GM10266 (cell line): ENCODE measurements at regions not wholly inside any gene's neighbourhood (a gene's known extent, or its start where the extent isn't known, plus 50 kb on each side); places are given as distances from the start of the nearest gene placed in this dataset.

Source experiments
- DNase-seq: peaks from one replicate; pipeline ENCODE4 v3.0.0; 2012; ENCODE audit errors: extremely low spot score
- CTCF ChIP-seq: IDR thresholded peaks from 2 replicates; pipeline ENCODE4 v1.5.1; 2012; ENCODE audit warnings: mild to moderate bottlenecking, low read depth; ENCODE audit not compliant: control insufficient read depth, insufficient read depth; ENCODE audit errors: missing control alignments

DNA sequence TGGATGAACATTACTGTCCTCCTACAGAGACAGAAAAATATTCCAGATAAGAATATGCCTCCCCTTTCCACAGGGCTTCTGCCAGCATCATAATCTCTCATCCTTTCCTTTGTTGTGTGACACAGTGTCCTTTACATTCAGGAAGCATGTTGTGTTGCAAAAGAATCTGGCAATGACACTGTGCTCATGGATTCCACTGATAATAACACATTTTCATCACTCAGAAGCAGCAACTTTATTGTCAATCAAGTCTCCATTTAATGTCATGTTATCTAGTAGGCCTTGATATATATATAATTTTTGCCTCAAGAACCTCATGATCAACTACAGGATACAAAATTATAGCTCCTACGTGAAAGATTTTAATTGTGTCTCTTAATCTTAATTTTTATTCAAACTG is 833.9 kb downstream of the FSTL5 start:
- TF ChIP-seq CTCF: no peak
- DNase-seq: no peak

GRCh38 chr4:161321706-161322105 is 842.1 kb downstream of the FSTL5 start:
- DNase-seq: no peak
- TF ChIP-seq CTCF: no peak

GRCh38 chr4:161320377-161320776 is 843.4 kb downstream of the FSTL5 start:
- peak; percentile 19 for DNase-seq
- TF ChIP-seq CTCF: peak; percentile 52

DNA sequence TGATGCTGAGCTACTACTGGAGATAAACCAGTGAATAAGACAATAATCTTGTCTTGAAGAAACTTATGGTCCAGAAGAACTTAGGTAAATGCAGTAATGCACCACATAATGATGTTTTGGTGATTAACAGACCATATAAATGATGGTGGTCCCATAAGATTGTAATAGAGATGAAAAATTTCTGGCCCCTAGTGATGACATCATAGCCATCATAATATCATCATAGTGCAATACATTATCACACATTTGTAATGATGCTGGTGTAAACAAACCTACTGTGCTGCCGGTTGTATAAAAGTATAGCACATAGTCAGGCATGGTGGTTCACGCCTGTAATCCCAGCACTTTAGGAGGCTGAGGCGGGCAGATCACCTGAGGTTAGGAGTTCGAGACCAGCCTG is 846.8 kb downstream of the FSTL5 start:
- no peak for TF ChIP-seq CTCF
- DNase-seq: no peak

- DNase-seq: no peak
- TF ChIP-seq CTCF: no peak
Measured at GRCh38 chr4:161314371-161314770, 849.4 kb downstream of the FSTL5 start.

DNA sequence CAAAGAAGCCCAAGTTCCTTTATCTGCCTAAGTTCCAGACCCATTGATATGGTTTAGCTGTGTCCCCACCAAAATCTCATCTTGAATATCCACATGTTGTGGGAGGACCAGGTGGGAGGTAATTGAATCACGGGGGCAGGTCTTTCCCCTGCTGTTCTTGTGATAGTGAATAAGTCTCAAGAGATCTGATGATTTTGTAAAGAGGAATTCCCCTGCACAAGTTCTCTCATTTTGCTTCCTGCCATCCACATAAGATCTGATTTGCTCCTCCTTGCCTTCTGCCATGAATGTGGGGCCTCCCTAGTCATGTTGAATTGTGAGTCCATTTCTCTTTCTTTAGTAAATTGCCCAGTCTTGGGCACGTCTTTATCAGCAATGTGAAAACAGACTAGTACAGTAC is 860.2 kb downstream of the FSTL5 start:
- DNase-seq: no peak
- TF ChIP-seq CTCF: no peak

GRCh38 chr4:161291222-161291621 is 872.6 kb downstream of the FSTL5 start:
- no peak for TF ChIP-seq CTCF
- no peak for DNase-seq
